HG03103 (cell line): ENCODE measurements at regions not wholly inside any gene's neighbourhood (a gene's known extent, or its start where the extent isn't known, plus 50 kb on each side); places are given as distances from the start of the nearest gene placed in this dataset.

Experiments used
- ATAC-seq: cut with Tn5 transposase; IDR thresholded peaks from one replicate; pipeline ENCODE4 v1.9.1; 2021; ENCODE audit warnings: low read depth; ENCODE audit not compliant: unreplicated experiment

DNA sequence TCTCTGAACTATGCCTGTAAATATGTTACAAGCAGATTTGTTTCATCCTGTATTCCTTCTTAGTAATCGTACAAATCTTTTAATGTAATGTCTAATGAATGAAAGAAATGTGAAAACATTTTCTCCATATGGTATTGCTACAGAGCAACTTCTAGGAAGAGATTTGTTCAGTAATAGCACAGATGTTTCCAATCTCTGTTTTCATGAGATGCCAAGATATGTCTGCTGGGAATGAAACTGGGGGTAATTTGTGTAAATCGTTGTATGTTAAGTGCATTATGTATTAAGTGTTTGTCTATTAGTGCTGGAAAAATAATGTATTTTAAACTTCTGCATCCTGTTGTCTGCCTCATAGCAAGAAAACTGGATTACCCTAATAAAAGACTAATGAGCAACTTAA is 722.2 kb upstream of the EYS start:
- ATAC-seq: no peak

DNA sequence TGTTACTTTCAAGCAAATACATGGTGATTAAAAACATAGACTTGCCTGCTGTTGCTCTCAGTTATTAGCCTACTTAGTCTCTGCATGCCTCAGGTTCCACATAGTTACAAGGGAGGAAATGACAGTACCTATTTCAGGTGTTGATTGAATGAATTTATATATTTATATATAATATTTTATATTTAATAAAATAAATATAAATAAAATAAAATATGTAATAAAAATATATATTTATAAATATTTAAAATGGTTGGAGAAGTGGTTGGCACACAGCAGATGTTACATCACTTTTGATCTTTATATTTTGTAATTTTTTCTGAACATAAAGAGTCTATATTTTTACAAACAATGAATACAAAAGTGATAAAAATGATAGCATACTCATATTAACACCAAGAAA is 716.0 kb upstream of the EYS start:
- no peak for ATAC-seq

DNA sequence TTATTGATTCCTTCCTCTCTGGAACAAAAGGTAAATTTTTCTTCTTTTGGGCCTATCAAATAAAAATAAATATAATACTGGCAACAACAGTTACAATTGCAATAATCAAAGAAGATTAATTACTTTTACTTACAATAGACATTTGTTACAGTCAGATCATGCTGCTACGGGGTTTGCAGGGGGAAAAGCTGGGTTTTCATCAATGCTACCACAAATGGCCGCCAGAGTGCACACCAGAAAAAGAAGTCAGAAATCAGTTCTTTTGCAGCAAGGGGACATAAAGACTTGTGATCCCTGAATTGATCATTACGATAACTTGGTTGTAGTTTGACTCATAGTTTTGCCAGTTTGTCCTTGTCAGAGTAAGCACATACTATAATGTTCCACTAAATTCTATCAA is 714.5 kb upstream of the EYS start:
- ATAC-seq: no peak

- ATAC-seq: no peak
Observed at GRCh38 chr6:66418906-66419305, 711.9 kb upstream of the EYS start.

DNA sequence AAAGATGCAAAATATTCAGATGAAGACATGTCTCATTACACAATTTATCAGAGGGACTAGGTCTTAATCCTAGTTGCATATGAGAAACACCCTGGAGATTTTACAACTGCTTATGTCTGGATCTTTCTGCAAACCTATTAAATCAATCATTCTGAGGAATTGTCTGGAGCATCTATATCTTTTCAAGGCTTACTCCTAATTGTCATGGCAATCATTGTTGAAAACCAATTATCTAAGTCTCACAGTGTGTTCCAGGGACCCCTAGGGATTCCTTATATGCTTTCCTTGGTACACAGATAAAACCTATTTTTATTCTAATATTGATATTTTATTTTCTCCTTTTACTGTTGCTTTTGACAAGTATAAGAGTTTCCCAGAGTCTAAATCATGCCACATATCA is 696.9 kb upstream of the EYS start:
- ATAC-seq: no peak

DNA sequence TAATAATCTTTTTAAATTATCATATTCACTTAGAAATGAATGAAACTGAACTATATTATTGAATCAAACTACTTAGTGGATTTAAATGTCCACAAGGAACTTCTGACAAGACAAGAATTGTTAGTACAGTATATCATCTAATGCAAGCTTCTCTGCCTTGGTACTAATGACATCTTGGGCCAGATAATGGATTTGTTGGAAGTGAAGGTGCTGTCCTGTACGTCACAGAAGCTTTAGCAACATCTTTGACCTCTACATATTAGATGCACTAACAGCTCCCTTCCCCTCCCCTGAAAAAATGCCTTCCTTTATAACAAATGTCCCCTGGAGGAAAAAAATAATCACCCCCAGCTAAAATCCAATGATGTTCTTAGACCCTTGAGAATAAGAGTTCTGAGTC is 695.8 kb upstream of the EYS start:
- ATAC-seq: no peak

DNA sequence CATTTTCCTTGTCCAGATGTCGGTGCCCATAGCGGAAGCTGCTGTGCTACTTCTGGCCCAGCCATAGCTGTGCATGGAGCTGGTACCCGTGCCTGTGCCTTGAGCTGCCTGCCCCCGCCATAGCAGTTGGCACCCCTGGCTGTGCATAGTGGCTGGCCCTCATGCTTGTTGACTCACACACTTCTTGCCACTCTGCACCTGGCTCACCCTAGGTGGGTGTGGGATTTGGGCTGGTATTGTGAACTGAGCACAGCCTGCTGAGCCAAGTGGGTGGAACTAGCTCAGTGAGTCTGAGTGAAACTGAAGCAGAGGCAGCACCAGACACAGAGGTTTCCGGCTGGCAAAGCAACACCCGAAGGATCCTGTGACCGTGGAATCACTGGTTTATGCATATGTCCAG is 689.5 kb upstream of the EYS start:
- no peak for ATAC-seq

DNA sequence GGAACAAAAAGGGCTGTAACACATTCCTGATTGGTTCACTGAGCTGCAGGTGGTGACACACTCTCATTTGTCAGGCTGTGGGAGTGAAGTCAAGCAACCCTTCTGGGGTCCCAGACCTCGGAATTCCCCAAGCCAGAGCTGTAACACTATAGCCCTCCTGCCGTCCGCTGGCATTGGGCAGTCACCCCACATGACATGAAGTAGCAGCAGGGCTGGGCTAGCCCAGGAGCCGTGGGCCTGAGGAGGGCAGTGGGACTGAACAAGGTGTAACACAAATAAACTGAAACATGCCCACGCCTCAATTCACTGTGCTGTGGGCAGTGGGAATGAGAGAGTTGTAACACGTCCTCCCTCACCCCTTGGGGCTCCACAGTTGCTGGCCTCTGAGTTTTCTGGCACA is 689.1 kb upstream of the EYS start:
- ATAC-seq: no peak

DNA sequence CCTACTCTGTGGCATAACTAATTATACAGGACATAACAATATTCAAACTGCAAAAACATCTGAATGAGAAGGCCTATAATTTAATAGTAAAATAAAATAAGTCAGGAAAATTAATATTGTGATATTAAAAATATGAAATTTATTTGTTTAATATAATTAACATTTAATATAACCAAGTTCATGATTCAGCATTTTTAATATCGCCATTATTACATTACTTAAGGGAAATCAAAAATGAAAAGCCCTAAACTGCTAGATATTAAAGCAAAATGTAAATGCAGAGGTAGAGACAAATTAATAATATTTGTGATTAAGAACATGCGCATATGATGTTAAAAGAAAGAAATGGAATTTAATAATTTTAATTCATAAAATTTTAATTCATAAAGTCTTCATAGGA is 683.4 kb upstream of the EYS start:
- ATAC-seq: no peak

GRCh38 chr6:66376001-66376400 is 669.0 kb upstream of the EYS start:
- no peak for ATAC-seq

GRCh38 chr6:66369407-66369806 is 662.4 kb upstream of the EYS start:
- ATAC-seq: no peak

DNA sequence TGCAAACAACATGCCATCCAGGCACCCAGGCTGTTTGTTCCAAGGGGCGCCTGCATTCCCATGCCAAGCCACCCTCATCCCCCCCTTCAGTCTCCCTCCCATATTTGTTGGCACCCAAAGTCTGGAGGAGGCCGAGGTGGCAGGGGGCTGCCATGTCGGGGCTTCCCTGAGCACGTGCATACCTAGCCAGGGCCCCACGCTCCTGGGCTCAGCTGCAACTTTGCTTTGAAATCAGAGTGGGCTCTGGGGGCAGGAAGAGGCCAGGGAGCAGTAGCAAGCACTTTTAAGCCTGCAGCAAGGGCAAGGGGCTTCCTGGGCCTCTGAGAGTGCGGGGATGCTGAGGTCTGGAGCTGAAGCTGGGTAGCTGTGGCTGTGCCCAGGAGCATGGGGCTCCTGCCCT is 655.9 kb upstream of the EYS start:
- ATAC-seq: no peak

- ATAC-seq: no peak
Observed at GRCh38 chr6:66361886-66362285, 654.9 kb upstream of the EYS start.

DNA sequence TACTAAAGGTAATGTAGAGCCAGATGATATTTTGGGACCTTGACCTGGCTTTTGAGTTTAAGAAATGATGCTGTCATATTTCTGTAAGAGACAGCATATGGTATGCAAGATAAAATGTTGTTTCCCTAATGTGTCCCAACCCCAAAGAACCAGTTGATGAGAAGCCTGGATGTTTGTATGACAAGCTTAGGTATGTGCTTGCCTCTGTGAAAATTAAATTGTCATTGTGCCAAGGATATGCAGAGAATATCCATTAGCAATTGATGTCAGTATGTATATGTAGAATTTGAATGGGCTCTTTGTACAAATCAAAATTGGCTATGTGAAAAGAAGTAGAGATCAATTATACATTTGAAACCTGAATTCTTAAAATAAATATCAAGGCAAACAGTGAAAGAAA is 650.8 kb upstream of the EYS start:
- ATAC-seq: no peak

DNA sequence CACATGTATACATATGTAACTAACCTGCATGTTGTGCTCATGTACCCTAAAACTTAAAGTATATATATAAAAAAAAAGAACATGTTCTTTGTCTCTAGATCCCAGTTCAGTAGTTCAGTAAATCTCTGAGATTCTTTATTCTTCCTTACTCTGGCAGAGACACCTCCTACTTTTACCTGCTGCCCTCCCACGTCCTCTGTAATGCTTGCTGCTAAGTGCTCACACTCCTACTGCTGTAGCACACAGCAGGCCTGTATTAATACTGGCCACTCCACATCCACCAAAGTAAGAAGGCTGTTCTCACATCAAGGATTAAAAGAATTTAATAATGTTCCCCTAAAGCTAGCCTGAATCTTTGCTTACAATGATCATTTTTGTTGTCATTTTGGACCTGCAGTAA is 648.4 kb upstream of the EYS start:
- ATAC-seq: no peak

- no peak for ATAC-seq
Observed at GRCh38 chr6:66344796-66345195, 637.8 kb upstream of the EYS start.

- no peak for ATAC-seq
Observed at GRCh38 chr6:66340736-66341135, 633.7 kb upstream of the EYS start.

DNA sequence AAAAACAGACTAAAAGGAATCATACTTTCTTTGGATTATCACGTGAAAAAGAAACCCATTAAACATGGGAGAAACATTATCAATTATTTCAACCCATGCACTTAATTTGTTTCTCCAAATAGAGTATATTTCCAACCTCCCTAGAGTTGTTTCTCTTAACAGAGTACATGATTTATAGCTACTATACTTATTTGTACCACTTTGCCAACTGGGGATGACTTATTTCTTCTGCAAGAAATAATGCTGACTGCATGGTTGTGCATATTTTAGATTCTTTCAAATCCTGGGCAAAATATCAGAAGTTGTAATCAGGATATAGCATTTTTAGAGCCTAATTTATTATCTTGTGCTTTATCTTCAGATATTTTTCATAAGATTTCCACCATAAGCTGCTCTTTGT is 629.1 kb upstream of the EYS start:
- no peak for ATAC-seq

DNA sequence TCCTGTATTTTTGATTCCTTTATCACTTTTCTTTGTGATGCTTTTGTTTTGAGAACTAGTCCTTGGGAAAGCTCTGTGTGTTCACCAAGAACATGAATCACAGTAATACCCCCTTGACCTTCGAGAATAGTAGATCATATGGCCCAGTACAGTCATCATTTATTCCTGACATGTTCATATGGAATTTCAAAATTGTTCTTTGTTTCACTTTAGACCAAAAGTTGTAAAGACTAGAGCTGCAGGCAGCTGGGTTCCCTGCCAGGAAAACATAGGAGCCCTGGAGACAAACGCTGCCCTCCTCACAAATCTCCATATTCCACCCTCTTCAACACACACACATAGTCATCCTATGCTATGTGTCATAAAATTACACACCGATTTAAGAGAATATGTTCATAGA is 621.2 kb upstream of the EYS start:
- no peak for ATAC-seq

- no peak for ATAC-seq
Observed at GRCh38 chr6:66326228-66326627, 619.2 kb upstream of the EYS start.

DNA sequence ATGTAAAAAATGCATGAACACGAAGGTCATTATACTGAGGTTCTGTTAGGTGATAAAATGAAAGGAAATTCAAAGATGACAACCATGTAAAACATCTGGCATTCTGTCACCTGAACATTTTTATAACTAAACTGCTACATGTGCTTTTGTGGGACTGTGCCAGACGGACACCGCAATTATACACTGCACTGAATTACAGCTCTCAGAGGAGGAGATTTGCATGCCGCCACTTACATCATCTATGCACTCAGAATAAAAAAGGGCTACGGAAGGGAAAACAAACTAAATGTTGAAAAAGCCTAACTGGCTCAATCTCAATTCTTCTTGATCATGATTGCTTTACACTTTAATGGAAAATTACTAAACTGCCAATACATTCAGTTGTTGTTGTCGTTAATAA is 614.0 kb upstream of the EYS start:
- no peak for ATAC-seq

GRCh38 chr6:66307490-66307889 is 600.5 kb upstream of the EYS start:
- ATAC-seq: no peak

DNA sequence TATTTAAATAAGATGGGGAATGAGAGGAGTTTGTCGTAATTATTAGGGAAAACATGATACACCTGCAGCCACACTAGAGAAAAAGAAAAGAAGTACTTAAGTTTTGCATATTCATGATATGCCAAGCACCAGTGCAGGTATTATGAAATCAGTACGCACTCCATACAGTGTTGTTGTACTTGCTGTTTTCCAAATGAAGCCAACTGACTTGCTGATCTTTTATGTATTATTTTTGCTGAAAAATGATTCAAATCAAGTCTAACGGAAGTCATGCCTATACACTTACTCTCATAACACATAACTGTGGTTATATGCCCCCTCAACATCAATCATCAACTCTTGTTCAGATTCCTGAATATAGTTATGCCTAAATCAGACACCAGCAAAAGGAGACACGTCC is 584.9 kb upstream of the EYS start:
- no peak for ATAC-seq

GRCh38 chr6:66289889-66290288 is 582.9 kb upstream of the EYS start:
- ATAC-seq: no peak
